HepG2 (cell line): ENCODE measurements at regions not wholly inside any gene's neighbourhood (a gene's known extent, or its start where the extent isn't known, plus 50 kb on each side); places are given as distances from the start of the nearest gene placed in this dataset.

Experiments used
- ATAC-seq: fragments of 200-7000 bp; cut with Tn5 transposase; 3 replicates; pipeline ENCODE4 v1.9.1; 2020; ENCODE audit warnings: mild to moderate bottlenecking, moderate library complexity
- BruUV-seq: library from RNA; stranded (reverse); fragments of 400-500 nt; replicated peaks from 2 replicates; lab custom pipeline; 2021; lab: Mats Ljungman, UMichigan
- CTCF ChIA-PET: fragments of 300-600 bp; formaldehyde crosslinking; extraction: SDS; loops from one replicate; lab custom pipeline; 2021; ENCODE audit warnings: low total read pairs, inconsistent platforms, low intra/inter-chr PET ratio; lab: Yijun Ruan, JAX
- POLR2A ChIA-PET: fragments of 350-600 bp; sonication (Branson Sonifier 250); formaldehyde crosslinking; loops from one replicate; lab custom pipeline; 2020; ENCODE audit warnings: antibody characterized with exemption, inconsistent platforms; lab: Yijun Ruan, JAX
- DNase-seq: peaks from one replicate; pipeline ENCODE4 v3.0.0-alpha.2; 2015; ENCODE audit warnings: low spot score
- FAIRE-seq: peaks from 3 replicates; lab custom pipeline; 2011; peaks lifted over from hg19 to GRCh38; lab: Jason Lieb, UNC
- H2AFZ ChIP-seq: one replicate; pipeline ENCODE4 v1.6.1; 2011; ENCODE audit warnings: low read length, inconsistent platforms
- H3K27ac ChIP-seq: fragments of 300-600 bp; 3 replicates; pipeline ENCODE4 v1.8.0; 2011; ENCODE audit warnings: mixed run types, mild to moderate bottlenecking, mixed read lengths, low read length, inconsistent platforms; ENCODE audit not compliant: insufficient read depth; ENCODE audit errors: extremely low read length
- H3K27me3 ChIP-seq, 2 experiments: fragments of 200-600 bp in 1 of 2; 2 replicates in 1 of 2; 3 replicates in 1 of 2; pipeline versions ENCODE4 v1.6.0 to v1.8.0; 2011; ENCODE audit warnings: low read length in 2 of 2, mild to moderate bottlenecking in 2 of 2, moderate library complexity in 2 of 2, inconsistent platforms in 1 of 2; ENCODE audit not compliant: insufficient read depth in 2 of 2, control insufficient read depth in 1 of 2
- H3K36me3 ChIP-seq, 2 experiments: fragments of 200-600 bp in 1 of 2; replicated peaks in 1 of 2; 2 replicates in 1 of 2; 3 replicates in 1 of 2; pipeline versions ENCODE4 v1.5.1 to v1.8.0; 2011; ENCODE audit warnings: low read length in 2 of 2, inconsistent platforms in 1 of 2; ENCODE audit not compliant: insufficient read depth in 2 of 2, control insufficient read depth in 1 of 2
- H3K4me1 ChIP-seq: 2 replicates; pipeline ENCODE4 v1.5.1; 2012; ENCODE audit warnings: low read length, inconsistent platforms; ENCODE audit not compliant: insufficient read depth
- H3K4me2 ChIP-seq: 2 replicates; pipeline ENCODE4 v1.6.0; 2011; ENCODE audit warnings: low read depth, low read length, inconsistent platforms
- H3K4me3 ChIP-seq, 3 experiments: fragments of 200-600 bp in 1 of 3; sonication (generic), shearing (Covaris generic) in 1 of 3; replicated peaks in 1 of 3; 2 replicates each; pipeline ENCODE4 v1.5.1; 2011 to 2016; ENCODE audit warnings: low read length in 3 of 3, inconsistent platforms in 2 of 3, low read depth in 2 of 3, mild to moderate bottlenecking in 2 of 3, control low read depth in 1 of 3, mixed read lengths in 1 of 3; ENCODE audit not compliant: insufficient read depth in 1 of 3
- H3K79me2 ChIP-seq: one replicate; pipeline ENCODE4 v1.6.1; 2011; ENCODE audit warnings: low read length, inconsistent platforms; ENCODE audit not compliant: insufficient read depth
- H3K9ac ChIP-seq: 2 replicates; pipeline ENCODE4 v1.6.0; 2011; ENCODE audit warnings: mild to moderate bottlenecking, low read depth, low read length, inconsistent platforms; ENCODE audit not compliant: insufficient read depth
- H3K9me3 ChIP-seq: 2 replicates; pipeline ENCODE4 v1.5.1; 2012; ENCODE audit warnings: mild to moderate bottlenecking, low read length
- H4K20me1 ChIP-seq: 2 replicates; pipeline ENCODE4 v1.6.0; 2011; ENCODE audit warnings: inconsistent platforms, mild to moderate bottlenecking, low read length, moderate library complexity; ENCODE audit not compliant: insufficient read depth
- ATF6 ChIP-seq: sonication (generic); formaldehyde crosslinking; conservative IDR thresholded peaks from 2 replicates; pipeline ENCODE4 v1.4.0; 2020; ENCODE audit warnings: missing genetic modification reagents
- MAFF ChIP-seq: IDR thresholded peaks from 2 replicates; pipeline ENCODE4 v1.6.1; 2011; ENCODE audit warnings: low read depth, low read length, improper control_type of control experiment
- MAFK ChIP-seq, 2 experiments: IDR thresholded peaks in 1 of 2; conservative IDR thresholded peaks in 1 of 2; 2 replicates each; pipeline ENCODE4 v1.6.1; 2011; ENCODE audit warnings: improper control_type of control experiment in 2 of 2, low read length in 2 of 2
- STAG1 ChIP-seq: sonication (generic); formaldehyde crosslinking; IDR thresholded peaks from 2 replicates; pipeline ENCODE4 v1.4.0; 2020; ENCODE audit warnings: missing genetic modification reagents
- ZBTB1 ChIP-seq: sonication (generic); formaldehyde crosslinking; IDR thresholded peaks from 2 replicates; pipeline ENCODE4 v1.4.0; 2020; ENCODE audit warnings: missing genetic modification reagents, borderline replicate concordance
- ZBTB21 ChIP-seq: sonication (generic); formaldehyde crosslinking; IDR thresholded peaks from 2 replicates; pipeline ENCODE4 v1.4.0; 2020; ENCODE audit warnings: missing genetic modification reagents
- WGBS: methylation state at CpG from one replicate; pipeline ENCODE4 v1.1.6; 2017; ENCODE audit warnings: low lambda C conversion rate; 5-methylcytosine and 5-hydroxymethylcytosine counted together
- in situ Hi-C: cut with HindIII; loops from 2 replicates; pipeline ENCODE4 v1.10.0; 2017; ENCODE audit warnings: low pct_unique_long_range_greater_than_20kb; ENCODE audit not compliant: extremely low pct_ligation_motif_present
- intact Hi-C: fragments of 100-400 bp; cut with micrococcal nuclease; formaldehyde crosslinking; loops from one replicate; pipeline ENCODE4 v1.10.0; 2022; ENCODE audit not compliant: unreplicated experiment

GRCh38 chr10:130623680-130624267 is 487.6 kb downstream of the GLRX3 start (continued):
- TF ChIP-seq ATF6 (CRISPR knock-in tag): no peak
- TF ChIP-seq ZBTB1: no peak
- TF ChIP-seq ZBTB21: no peak

GRCh38 chr10:130627346-130628045 is 491.3 kb downstream of the GLRX3 start:
- no TSS peak for BruUV-seq
- in situ Hi-C loops: no loop called here
- H3K27me3 ChIP-seq: no peaks in the 10 kb centered on the region; a peak in 1 of 5 replicates
- no peaks in the 10 kb centered on the region for H4K20me1 ChIP-seq
- H3K4me3 ChIP-seq: no peak overlapping the region
- H3K4me2 ChIP-seq: no peak overlapping the region
- ATAC-seq (no peak), DNase-seq (no peak), FAIRE-seq (no peak)
- no peaks in the 10 kb centered on the region for H3K79me2 ChIP-seq
- no peak overlapping the region for H2AFZ ChIP-seq
- TF ChIP-seq MAFF: 0 out of 2 replicates have a peak, but pooled peaks have one; percentile 2
- peak in 1 of 2 experiments; percentile 24; a peak in 1 of 4 replicates for TF ChIP-seq MAFK (conservative IDR thresholded peaks at IDR 0.05 in 1 of 2, IDR thresholded peaks at IDR 0.05 in 1 of 2; ENCODE audit: low read length in 2 of 2)
- no peak for TF ChIP-seq STAG1 (CRISPR knock-in tag)
- no peak overlapping the region for H3K9ac ChIP-seq
- intact Hi-C loops: no loop called here
- 2% methylated on average over 3 of the region's 3 CpGs for WGBS
- H3K36me3 ChIP-seq: no peaks in the 10 kb centered on the region
- POLR2A ChIA-PET: no interaction called here
- H3K27ac ChIP-seq: no peak overlapping the region
- no peaks in the 10 kb centered on the region for H3K4me1 ChIP-seq
- no peaks in the 10 kb centered on the region for H3K9me3 ChIP-seq
- CTCF ChIA-PET: no interaction called here
